Smooth muscle cell (in vitro differentiated cells): ENCODE measurements at regions not wholly inside any gene's neighbourhood (a gene's known extent, or its start where the extent isn't known, plus 50 kb on each side); places are given as distances from the start of the nearest gene placed in this dataset.

ENCODE experiments used
- DNase-seq: peaks from one replicate; lab custom pipeline; 2025; ENCODE audit not compliant: unreplicated experiment; lab: John Stamatoyannopoulos, UW
- H2AFZ ChIP-seq: fragments of 200-600 bp; sonication (generic); 2 replicates; pipeline ENCODE4 v1.6.0; 2016; ENCODE audit warnings: antibody characterized with exemption, low read depth, mild to moderate bottlenecking
- H3F3A ChIP-seq: fragments of 200-600 bp; sonication (generic); 2 replicates; pipeline ENCODE4 v1.6.0; 2017; ENCODE audit warnings: antibody characterized with exemption, low read depth
- H3K27ac ChIP-seq: fragments of 200-600 bp; sonication (generic); 2 replicates; pipeline ENCODE4 v1.5.1; 2016; ENCODE audit warnings: low read depth, mild to moderate bottlenecking
- H3K27me3 ChIP-seq: fragments of 200-600 bp; sonication (generic); 2 replicates; pipeline ENCODE4 v1.6.1; 2016; ENCODE audit warnings: low read depth, mild to moderate bottlenecking
- H3K36me3 ChIP-seq: fragments of 200-600 bp; sonication (generic); 2 replicates; pipeline ENCODE4 v1.5.1; 2016; ENCODE audit warnings: low read depth
- H3K4me1 ChIP-seq: fragments of 200-600 bp; sonication (generic); 2 replicates; pipeline ENCODE4 v1.5.1; 2016; ENCODE audit warnings: low read depth
- H3K4me2 ChIP-seq: fragments of 200-600 bp; sonication (generic); 2 replicates; pipeline ENCODE4 v1.6.0; 2016; ENCODE audit warnings: mild to moderate bottlenecking
- H3K4me3 ChIP-seq: fragments of 200-600 bp; sonication (generic); 2 replicates; pipeline ENCODE4 v1.5.1; 2016; ENCODE audit warnings: mild to moderate bottlenecking
- H3K79me2 ChIP-seq: fragments of 200-600 bp; sonication (generic); 2 replicates; pipeline ENCODE4 v1.6.0; 2016; ENCODE audit warnings: low read depth, mild to moderate bottlenecking
- H3K9ac ChIP-seq: fragments of 200-600 bp; sonication (generic); 2 replicates; pipeline ENCODE4 v1.6.0; 2016; ENCODE audit warnings: low read depth
- H3K9me3 ChIP-seq: fragments of 200-600 bp; sonication (generic); replicated peaks from 2 replicates; pipeline ENCODE4 v1.5.1; 2016; ENCODE audit warnings: low read depth
- H4K20me1 ChIP-seq: fragments of 200-600 bp; sonication (generic); 2 replicates; pipeline ENCODE4 v1.6.0; 2016; ENCODE audit warnings: low read depth
- CTCF ChIP-seq: fragments of 200-600 bp; sonication (generic); IDR thresholded peaks from 2 replicates; pipeline ENCODE4 v1.5.1; 2017; ENCODE audit warnings: borderline replicate concordance, mild to moderate bottlenecking, antibody characterized with exemption; ENCODE audit not compliant: insufficient read depth, poor library complexity, severe bottlenecking
- WGBS: methylation state at CpG from one replicate; pipeline ENCODE4 v1.1.7; 2016; ENCODE audit warnings: low lambda C conversion rate; 5-methylcytosine and 5-hydroxymethylcytosine counted together

GRCh38 chr17:10249271-10250010 is 51.0 kb upstream of the GAS7 start:
- WGBS, result 18% methylated on average over 3 of the region's 3 CpGs
- Histone ChIP-seq H3K27ac (peak overlapping the region; percentile 81), H3K9me3 (no peaks in the 10 kb centered on the region), H3K79me2 (no peaks in the 10 kb centered on the region), H4K20me1 (no peaks in the 10 kb centered on the region), H3K4me2 (peak overlapping the region; percentile 73), H3K4me3 (no peak overlapping the region), H3K4me1 (peaks cover 12% of the 10 kb centered on the region), H3K27me3 (no peaks in the 10 kb centered on the region), H3F3A (peaks cover 30% of the 10 kb centered on the region), H3K36me3 (no peaks in the 10 kb centered on the region), H2AFZ (no peak overlapping the region), H3K9ac (no peak overlapping the region)
- DNase-seq, result no peak
- no peak for TF ChIP-seq CTCF
